SK-N-SH treated with all-trans-retinoic acid at 6 μM for 48 hours (cell line): ENCODE measurements at regions not wholly inside any gene's neighbourhood (a gene's known extent, or its start where the extent isn't known, plus 50 kb on each side); places are given as distances from the start of the nearest gene placed in this dataset.

ENCODE experiments used
- ATAC-seq: fragments of 200-7000 bp; cut with Tn5 transposase; 3 replicates; pipeline ENCODE4 v1.9.1; 2020; ENCODE audit warnings: mild to moderate bottlenecking, moderate library complexity
- ARNTL ChIP-seq: fragments of 450-650 bp; formaldehyde crosslinking; IDR thresholded peaks from 2 replicates; pipeline ENCODE4 v1.5.0; 2020; ENCODE audit warnings: low read depth, mild to moderate bottlenecking, moderate library complexity, borderline replicate concordance
- BACH2 ChIP-seq: fragments of 250-450 bp; sonication (Bioruptor Pico); IDR thresholded peaks from 2 replicates; pipeline ENCODE4 v1.9.0; 2021; ENCODE audit warnings: mild to moderate bottlenecking, borderline replicate concordance
- CSDC2 ChIP-seq: fragments of 250-450 bp; sonication (Bioruptor Pico); IDR thresholded peaks from 2 replicates; pipeline ENCODE4 v1.5.0; 2020; ENCODE audit warnings: mild to moderate bottlenecking, moderate library complexity
- CSRNP3 ChIP-seq: fragments of 250-450 bp; sonication (Bioruptor Pico); IDR thresholded peaks from 2 replicates; pipeline ENCODE4 v1.5.1; 2021; ENCODE audit warnings: mild to moderate bottlenecking, moderate library complexity
- ESRRG ChIP-seq: fragments of 250-450 bp; sonication (Bioruptor Pico); IDR thresholded peaks from 2 replicates; pipeline ENCODE4 v1.6.1; 2021; ENCODE audit warnings: mild to moderate bottlenecking
- GLIS3 ChIP-seq: fragments of 250-450 bp; sonication (Bioruptor Pico); IDR thresholded peaks from 2 replicates; pipeline ENCODE4 v1.5.0; 2020; ENCODE audit warnings: mild to moderate bottlenecking, moderate library complexity
- ISL1 ChIP-seq: fragments of 250-450 bp; sonication (Bioruptor Pico); IDR thresholded peaks from 2 replicates; pipeline ENCODE4 v2.1.2; 2022; ENCODE audit warnings: mild to moderate bottlenecking, moderate library complexity
- OSR1 ChIP-seq: fragments of 250-450 bp; sonication (Bioruptor Pico); IDR thresholded peaks from 2 replicates; pipeline ENCODE4 v1.8.0; 2022; ENCODE audit warnings: moderate library complexity, mild to moderate bottlenecking, inconsistent platforms
- PATZ1 ChIP-seq: fragments of 250-450 bp; sonication (Bioruptor Pico); IDR thresholded peaks from 2 replicates; pipeline ENCODE4 v1.8.0; 2020; ENCODE audit warnings: mild to moderate bottlenecking, moderate library complexity, borderline replicate concordance
- POU6F1 ChIP-seq: fragments of 250-450 bp; sonication (Bioruptor Pico); IDR thresholded peaks from 2 replicates; pipeline ENCODE4 v1.8.0; 2021; ENCODE audit warnings: low read depth, mild to moderate bottlenecking, moderate library complexity, borderline replicate concordance
- PPARA ChIP-seq: fragments of 250-450 bp; sonication (Bioruptor Pico); IDR thresholded peaks from 2 replicates; pipeline ENCODE4 v1.5.0; 2020; ENCODE audit warnings: mild to moderate bottlenecking, borderline replicate concordance
- TCF4 ChIP-seq: fragments of 250-450 bp; sonication (Bioruptor Pico); IDR thresholded peaks from 2 replicates; pipeline ENCODE4 v1.8.0; 2021; ENCODE audit warnings: mild to moderate bottlenecking, moderate library complexity, borderline replicate concordance
- TOX ChIP-seq: fragments of 250-450 bp; sonication (Bioruptor Pico); IDR thresholded peaks from 2 replicates; pipeline ENCODE4 v1.8.0; 2021; ENCODE audit warnings: mild to moderate bottlenecking, moderate library complexity, borderline replicate concordance
- TSHZ2 ChIP-seq: fragments of 250-450 bp; sonication (Bioruptor Pico); IDR thresholded peaks from 2 replicates; pipeline ENCODE4 v1.5.0; 2020; ENCODE audit warnings: mild to moderate bottlenecking, moderate library complexity
- ZC3H10 ChIP-seq: fragments of 250-450 bp; sonication (Bioruptor Pico); IDR thresholded peaks from 2 replicates; pipeline ENCODE4 v1.5.1; 2021; ENCODE audit warnings: mild to moderate bottlenecking, moderate library complexity
- ZFP3 ChIP-seq: fragments of 250-450 bp; sonication (Bioruptor Pico); IDR thresholded peaks from 2 replicates; pipeline ENCODE4 v1.5.0; 2020; ENCODE audit warnings: mild to moderate bottlenecking, moderate library complexity
- ZFP30 ChIP-seq: fragments of 450-650 bp; formaldehyde crosslinking; IDR thresholded peaks from 2 replicates; pipeline ENCODE4 v1.5.0; 2022; ENCODE audit warnings: mild to moderate bottlenecking, moderate library complexity
- ZNF565 ChIP-seq: fragments of 450-650 bp; formaldehyde crosslinking; conservative IDR thresholded peaks from 2 replicates; pipeline ENCODE4 v1.5.0; 2020; ENCODE audit warnings: low read depth, mild to moderate bottlenecking, moderate library complexity
- ZNF70 ChIP-seq: fragments of 450-650 bp; formaldehyde crosslinking; IDR thresholded peaks from 2 replicates; pipeline ENCODE4 v1.5.0; 2020; ENCODE audit warnings: mild to moderate bottlenecking, moderate library complexity
- ZNF8 ChIP-seq: fragments of 450-650 bp; formaldehyde crosslinking; IDR thresholded peaks from 2 replicates; pipeline ENCODE4 v1.5.0; 2020; ENCODE audit warnings: mild to moderate bottlenecking, moderate library complexity

- TF ChIP-seq ZC3H10 (CRISPR knock-in tag) (no peak), ZNF70 (CRISPR knock-in tag) (no peak), POU6F1 (no peak), ARNTL (CRISPR knock-in tag) (no peak)
These were observed 311.0 kb upstream of the FSHR start (continued) for GRCh38 chr2:49465157-49465831.

- no peak for TF ChIP-seq TCF4
- TF ChIP-seq BACH2 (CRISPR knock-in tag): no peak
- no peak for TF ChIP-seq OSR1 (CRISPR knock-in tag)
- TF ChIP-seq TOX (CRISPR knock-in tag): no peak
- no peak for TF ChIP-seq CSDC2 (CRISPR knock-in tag)
- no peak for TF ChIP-seq ESRRG
- TF ChIP-seq ZNF565: no peak
- TF ChIP-seq ZFP30: no peak
- no peak for TF ChIP-seq ISL1 (CRISPR knock-in tag)
- TF ChIP-seq ZNF8 (CRISPR knock-in tag): no peak
- TF ChIP-seq POU6F1: no peak
- no peak for TF ChIP-seq CSRNP3 (CRISPR knock-in tag)
- no peak for ATAC-seq
These were observed 305.1 kb upstream of the FSHR start for GRCh38 chr2:49459314-49459993.

- no peak for TF ChIP-seq PPARA
- TF ChIP-seq POU6F1: no peak
- TF ChIP-seq ZNF70 (CRISPR knock-in tag): no peak
- no peak for TF ChIP-seq OSR1 (CRISPR knock-in tag)
- no peak for TF ChIP-seq ZNF565
- TF ChIP-seq ZC3H10 (CRISPR knock-in tag): no peak
- TF ChIP-seq ZNF8 (CRISPR knock-in tag): no peak
- TF ChIP-seq TSHZ2 (CRISPR knock-in tag): no peak
- no peak for TF ChIP-seq ISL1 (CRISPR knock-in tag)
- no peak for TF ChIP-seq GLIS3 (CRISPR knock-in tag)
- TF ChIP-seq ZFP30: no peak
- no peak for TF ChIP-seq ESRRG
- TF ChIP-seq CSDC2 (CRISPR knock-in tag): no peak
- TF ChIP-seq TCF4: no peak
- no peak for TF ChIP-seq PATZ1 (CRISPR knock-in tag)
- no peak for TF ChIP-seq CSRNP3 (CRISPR knock-in tag)
- TF ChIP-seq ZFP3: no peak
- ATAC-seq: no peak
These were observed 289.7 kb upstream of the FSHR start for GRCh38 chr2:49444005-49444404.
